GM18909 (cell line): ENCODE measurements at regions not wholly inside any gene's neighbourhood (a gene's known extent, or its start where the extent isn't known, plus 50 kb on each side); places are given as distances from the start of the nearest gene placed in this dataset.

Experiments
- ATAC-seq: cut with Tn5 transposase; IDR thresholded peaks from one replicate; pipeline ENCODE4 v1.9.1; 2021; ENCODE audit warnings: mild to moderate bottlenecking; ENCODE audit not compliant: unreplicated experiment, poor library complexity

DNA sequence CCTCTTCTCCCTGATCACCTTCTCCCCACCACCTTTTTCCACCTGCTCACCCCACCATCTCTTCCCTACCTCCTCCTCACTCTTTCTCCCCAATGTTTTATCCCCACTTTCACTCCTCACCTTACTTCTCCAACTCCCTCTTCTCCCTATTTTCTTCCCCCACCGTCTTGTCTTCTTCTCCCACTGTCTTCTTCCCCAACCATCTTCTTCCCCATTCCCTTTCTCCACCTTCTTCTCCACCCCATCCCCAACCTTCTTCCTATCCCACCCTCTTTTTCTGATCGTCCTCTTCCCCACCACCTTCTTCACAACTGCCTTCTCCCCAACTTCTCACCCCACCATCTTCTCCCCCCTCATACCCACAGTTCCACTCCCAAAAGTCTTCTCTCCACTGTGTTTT, 929.4 kb downstream of the UQCRFS1 start:
- ATAC-seq, result no peak

DNA sequence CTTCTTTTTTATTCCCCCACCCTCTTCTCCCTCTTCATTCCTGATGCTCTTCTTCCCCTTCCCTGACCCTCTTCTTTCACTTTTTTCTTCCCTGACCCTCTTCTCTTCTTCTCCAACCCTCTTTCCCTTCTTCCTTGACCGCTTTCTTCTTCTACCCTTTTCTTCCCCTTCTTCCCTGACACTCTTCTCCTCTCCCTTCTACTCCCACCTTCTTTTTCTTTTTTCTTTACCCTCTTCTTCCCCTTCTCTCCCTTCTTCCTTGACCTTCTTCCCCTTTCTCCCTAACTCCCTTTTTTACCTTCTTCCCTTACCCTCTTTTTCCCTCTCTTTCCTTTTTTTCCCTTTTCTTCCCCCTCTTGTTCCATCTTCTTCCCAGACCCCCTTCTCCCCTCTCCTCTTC, 931.3 kb downstream of the UQCRFS1 start:
- ATAC-seq, result no peak

DNA sequence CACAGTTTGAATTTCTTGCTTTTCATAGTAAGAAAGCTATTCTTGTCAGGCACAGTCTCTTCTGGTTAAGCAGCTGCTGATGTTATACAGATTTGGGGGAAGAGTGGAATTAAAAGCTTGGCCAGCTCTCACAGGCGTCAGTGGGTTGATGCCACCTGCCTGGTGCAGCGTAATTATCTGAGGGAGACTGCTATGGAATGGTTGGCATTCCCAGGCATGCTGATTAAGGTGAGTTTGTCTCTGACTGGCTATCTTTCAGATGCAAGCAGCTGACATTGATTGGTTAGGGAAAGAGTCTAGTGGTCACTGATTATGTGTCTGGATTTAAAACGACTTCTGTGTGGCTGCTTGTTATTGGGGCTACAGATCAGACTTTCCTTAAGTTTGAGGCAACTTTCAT, 948.4 kb downstream of the UQCRFS1 start:
- no peak for ATAC-seq

DNA sequence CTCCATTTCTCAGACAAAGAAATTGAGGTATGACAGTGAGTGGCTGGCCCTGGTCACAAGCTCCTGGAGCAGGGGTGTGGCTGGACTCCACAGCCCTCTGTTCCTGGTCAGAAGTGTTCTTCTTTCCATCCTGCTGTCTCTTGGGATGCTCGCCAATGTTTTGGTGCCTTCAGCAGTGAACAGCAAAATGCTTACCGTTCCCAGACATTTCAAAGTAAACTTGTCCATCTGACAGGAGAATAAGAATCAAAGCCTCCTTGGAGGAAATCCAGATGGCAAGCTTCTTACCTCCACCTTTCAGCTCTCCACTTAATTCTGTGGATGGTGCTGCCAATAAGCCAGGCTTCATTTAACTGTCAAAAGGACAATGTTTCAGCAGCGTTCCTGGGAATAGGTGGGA, 954.1 kb downstream of the UQCRFS1 start:
- no peak for ATAC-seq

DNA sequence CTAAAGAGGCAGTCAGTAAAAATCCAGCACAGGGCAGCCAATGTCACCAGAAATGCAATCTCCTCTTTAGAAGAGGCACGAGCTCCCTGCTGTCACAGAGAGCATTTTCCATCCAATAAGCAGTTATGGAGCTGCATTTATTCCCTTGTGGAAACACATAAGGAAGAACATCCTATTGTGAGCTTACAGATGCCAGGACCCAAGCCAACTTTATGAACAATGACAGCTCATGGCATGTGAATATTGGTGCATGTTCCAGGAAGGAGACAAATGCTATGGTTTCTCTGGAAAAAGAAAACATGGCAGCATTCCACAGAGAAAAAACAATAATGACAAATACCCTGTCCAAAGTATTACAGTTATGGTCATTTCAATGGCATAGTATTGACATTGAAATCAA, 955.6 kb downstream of the UQCRFS1 start:
- no peak for ATAC-seq

DNA sequence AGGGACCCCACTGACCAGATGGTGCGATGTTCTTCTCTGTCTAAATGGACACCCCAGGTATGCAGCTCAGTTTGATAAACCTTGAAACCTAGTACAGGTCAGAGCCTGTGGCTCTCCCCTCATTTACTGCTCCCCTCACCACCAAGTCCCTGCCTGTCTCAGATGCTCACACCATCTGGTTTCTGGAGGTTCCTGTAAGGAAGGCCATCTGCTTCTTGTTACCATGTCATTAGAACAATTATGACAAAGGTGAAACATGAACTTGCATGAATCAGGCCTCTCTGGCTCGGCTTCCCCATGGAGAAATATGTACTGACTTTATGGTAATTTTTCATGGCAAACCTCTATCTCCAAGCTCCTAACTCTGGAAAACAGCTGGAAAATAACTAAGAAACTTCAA, 965.7 kb downstream of the UQCRFS1 start:
- no peak for ATAC-seq

DNA sequence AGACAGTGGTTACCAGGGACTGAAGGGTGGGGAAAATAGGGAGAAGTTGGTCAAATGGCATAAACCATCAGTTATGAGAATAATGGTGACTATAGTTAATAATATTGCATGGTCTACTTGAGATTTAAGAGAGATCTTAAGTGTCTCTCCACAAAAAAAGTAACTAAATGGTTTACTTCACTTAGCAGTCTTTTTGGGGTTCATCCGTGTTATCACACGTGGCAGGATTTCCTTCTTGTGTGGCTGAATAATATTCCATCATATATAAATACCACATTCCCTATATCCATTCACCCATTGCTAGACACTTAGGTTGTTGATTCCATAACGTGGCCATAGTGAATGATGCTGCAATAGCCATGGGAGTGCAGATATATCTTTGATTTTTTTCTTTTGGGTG, 967.0 kb downstream of the UQCRFS1 start:
- ATAC-seq, result no peak

DNA sequence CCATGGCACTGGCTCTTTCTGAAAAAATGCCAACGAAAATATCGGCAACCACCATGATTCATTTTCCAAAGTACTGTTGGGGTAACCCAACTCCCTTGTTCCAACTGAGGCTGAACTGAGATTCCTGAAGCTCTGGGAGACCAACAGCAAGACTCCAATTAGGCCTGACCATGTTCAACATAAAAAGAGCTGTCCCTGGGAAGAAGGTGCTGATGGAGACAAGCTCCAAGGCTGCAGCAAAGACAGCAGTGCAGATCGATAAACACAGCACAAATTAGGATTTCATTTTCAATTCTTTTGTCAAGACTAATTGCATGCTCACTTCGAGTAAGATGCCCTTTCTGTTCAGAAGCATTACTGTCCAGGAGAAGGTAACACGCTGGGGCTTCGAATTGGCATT, 968.0 kb downstream of the UQCRFS1 start:
- ATAC-seq, result no peak

DNA sequence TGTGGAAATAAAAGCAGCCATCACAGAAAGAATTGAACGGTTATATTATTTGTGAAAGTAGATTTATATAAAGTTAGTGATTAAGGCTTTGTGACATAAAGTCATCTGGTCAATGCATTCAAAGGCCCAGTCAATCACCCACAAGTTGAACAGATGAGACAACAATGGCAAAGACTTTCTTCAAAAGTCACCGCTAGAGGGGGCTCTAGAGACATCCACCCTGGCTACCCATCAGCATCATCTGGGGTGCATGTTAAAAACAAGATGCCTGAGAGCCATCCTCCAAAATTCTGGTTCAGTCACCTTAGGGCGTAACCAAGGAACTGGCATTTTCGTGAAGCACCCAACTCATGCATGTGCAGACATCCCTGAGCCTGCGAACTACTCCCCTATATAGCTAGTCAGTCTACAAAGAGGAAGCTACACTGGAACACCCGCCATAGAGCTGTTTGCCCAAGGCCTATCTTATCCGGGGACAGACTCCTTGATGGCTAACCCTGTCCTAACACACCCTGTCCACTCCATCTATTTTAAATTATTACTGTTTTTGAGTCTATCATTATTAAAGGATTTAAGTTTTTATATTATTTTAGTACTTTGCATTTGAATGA, 970.5 kb downstream of the UQCRFS1 start:
- ATAC-seq, result no peak

DNA sequence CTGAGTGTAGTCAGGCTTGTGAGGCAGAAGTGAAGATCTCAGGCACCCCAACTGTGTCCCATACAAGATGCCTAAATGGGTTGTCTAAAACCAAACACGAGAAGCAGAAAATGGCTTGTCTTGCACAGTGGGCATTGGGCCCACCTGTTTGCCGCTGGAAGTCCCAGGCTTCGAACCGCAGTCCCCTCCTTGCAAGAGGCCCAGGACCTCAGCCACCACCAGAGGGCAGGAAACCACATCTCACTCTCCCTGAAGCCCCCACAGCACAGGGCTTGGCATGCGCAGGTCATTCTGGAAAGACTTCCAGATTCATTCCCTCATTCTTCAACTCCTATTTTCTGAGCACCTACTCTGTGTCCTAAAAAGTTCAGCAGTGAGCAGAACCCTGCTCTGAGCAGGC, 973.7 kb downstream of the UQCRFS1 start:
- ATAC-seq, result no peak

DNA sequence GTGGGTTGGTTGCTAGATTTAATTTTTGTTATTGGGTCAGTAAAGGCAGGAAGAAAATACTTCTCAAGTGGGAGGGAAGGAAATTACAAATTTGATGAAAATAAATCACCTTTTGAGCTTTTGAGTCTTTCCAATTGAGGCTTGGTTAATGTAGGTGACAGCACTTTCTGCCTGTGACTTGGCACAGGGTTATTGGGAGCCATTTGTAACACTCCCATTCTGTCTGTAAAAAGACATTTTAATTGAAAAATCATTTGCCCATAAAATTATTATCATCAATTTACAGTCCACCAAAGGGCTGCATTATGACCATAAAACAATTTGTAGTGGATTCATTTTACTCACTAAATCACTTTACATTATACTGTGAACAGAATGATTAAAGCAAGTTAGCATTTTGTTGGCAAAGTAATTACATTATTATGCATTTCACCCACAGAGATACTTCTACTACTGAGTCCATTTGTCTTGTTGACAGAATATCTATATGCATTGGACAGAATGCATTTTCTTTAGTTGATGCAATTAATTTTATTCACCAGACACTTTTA, 974.6 kb downstream of the UQCRFS1 start:
- no peak for ATAC-seq

DNA sequence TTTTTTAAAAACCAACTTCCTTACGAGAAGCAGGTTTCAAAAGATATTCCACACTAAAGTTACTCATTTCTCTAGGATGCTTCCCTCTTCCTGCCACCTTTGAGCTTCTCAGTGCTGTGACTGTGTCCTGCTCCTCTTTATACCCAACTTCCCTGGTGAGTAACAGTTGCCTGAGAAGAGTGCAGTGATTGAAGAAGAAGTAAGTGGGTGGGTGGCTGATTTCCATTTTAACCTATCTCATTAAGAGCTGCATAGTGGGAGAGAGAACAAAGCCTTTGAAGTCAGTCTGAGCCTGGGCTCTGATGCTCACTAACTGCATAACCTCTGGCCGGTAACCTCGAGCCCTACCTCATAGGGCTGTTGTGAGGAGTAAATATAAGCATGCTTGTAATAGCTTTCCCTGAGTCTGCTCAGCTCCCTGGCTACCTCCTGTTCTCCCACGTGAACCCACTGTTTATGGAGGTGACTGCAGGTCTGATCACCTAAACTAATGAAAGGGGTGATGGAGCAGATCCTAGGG, 977.3 kb downstream of the UQCRFS1 start:
- ATAC-seq, result no peak

- no peak for ATAC-seq
Measured at GRCh38 chr19:28234637-28235036, 978.3 kb downstream of the UQCRFS1 start.

- ATAC-seq, result no peak
Measured at GRCh38 chr19:28228854-28229253, 984.1 kb downstream of the UQCRFS1 start.

DNA sequence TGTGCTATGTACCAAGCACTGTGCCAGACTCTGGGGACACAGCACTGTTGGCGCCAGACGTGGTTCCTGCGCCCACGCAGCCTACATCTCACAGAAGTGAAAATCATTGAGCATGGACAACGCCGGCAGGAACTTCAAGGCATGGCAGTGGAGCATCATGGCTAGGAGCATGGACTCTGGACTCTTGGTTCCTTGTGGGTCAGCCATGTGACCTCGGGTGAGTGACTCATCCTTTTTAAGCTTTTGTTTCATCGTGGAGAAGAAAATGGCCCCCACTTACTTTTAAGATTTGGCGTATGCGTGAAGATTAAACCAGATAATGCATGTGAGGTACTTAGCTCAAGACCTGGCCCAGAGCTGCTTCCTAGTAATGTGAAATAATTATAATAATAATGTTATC, 988.5 kb downstream of the UQCRFS1 start:
- ATAC-seq, result no peak

DNA sequence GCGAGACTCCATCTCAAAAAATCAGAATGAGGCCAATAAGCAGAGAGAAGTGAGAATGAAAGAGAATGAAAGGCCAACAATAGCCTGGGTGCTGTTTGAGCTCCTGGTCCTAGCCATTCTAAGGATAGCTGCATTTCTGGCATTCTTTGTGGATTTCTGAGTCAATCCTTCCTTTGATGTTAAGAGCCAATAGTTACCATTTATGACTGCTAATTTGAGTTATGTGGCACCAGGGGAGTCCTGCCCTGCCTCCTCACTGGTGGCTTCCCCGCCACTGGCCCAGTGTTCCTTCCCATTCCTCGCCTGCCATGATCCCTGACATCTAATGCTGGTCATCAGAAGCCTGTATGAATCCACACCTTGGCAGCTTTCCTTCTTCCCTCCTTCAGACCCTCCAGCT, 991.2 kb downstream of the UQCRFS1 start:
- no peak for ATAC-seq

DNA sequence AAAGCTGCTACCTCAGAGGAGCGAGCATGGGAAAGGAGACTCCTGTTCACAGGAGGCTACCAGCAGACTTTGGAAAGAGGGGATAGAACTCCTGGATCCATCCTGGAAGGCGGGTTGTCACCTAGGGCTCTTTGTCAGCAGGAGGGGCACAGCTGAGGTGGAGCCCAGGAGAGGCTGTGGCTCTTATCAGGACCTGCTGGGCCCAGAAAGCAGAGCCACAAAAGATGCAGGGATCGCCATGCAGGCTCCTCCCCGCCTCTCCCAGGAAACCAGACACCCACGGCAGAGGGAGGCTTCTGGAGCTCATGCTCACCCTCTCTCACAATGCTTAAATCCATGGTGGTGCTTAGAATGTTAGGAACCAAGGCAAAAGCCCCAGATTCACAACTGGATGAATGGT, 994.2 kb downstream of the UQCRFS1 start:
- no peak for ATAC-seq

DNA sequence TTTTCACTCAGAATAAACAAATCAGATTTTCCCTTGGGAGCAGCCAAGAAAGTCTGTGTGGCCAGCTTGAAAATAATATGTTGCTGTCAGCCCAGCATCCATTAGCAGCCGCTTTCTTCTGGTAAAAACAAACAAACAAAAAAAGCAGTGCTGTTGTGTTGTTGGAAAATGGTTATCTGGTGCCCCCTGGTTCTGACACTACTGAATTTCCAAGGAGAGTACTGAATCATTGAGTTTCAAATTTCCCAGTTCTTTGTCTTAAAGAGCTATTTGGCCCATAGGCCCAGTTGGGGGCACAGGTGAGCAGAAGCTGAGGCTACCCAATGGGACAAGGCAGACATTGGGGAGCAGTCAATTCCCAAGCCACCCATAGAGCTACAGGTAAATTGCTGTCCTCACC, 995.9 kb downstream of the UQCRFS1 start:
- no peak for ATAC-seq

- no peak for ATAC-seq
Measured at GRCh38 chr19:28213470-28214082, 999.4 kb downstream of the UQCRFS1 start.

DNA sequence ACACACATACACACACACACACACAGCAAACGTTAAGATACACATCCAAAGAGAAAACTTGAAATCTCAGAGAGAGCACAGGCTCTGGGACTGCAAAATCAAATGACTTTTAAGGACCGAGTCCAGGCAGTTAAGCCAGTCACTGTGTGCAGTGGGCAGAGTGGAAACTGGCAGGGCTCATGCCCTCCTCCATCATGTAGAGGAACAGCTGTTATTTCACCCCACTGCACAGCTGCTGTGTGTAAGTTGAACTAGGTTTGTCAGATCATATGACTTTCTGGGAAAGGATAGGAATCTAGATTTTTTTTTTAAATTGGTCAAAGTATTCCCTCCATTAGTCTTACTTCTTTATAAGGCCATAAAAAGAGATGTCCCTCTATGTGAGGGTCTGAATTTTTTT, 1002.1 kb downstream of the UQCRFS1 start:
- ATAC-seq, result no peak

GRCh38 chr19:28208745-28209144, 1004.2 kb downstream of the UQCRFS1 start:
- ATAC-seq, result no peak

DNA sequence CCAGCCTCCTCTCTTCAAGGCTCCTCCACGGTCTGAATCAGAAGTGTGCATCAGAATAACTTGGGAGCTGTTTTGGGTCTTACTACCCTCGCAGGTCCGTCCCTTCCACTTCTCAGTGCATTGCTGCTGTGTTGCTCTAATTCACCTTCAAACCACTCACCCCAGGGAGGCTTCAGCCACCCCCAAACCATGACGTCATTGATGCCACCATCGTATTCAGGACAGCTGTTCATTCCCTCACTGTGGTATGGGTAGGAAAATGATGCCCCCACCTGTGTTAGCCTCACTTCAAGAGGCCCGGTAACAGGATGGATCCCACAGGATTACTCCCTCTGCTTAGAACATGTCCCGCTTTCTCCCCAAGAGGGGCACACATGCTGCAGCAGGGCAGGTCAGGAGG, 1005.7 kb downstream of the UQCRFS1 start:
- no peak for ATAC-seq
